PC-3 (cell line): ENCODE measurements at regions not wholly inside any gene's neighbourhood (a gene's known extent, or its start where the extent isn't known, plus 50 kb on each side); places are given as distances from the start of the nearest gene placed in this dataset.

Source experiments
- ATAC-seq: fragments of 200-7000 bp; cut with Tn5 transposase; 2 replicates; pipeline ENCODE4 v1.9.1; 2020; ENCODE audit warnings: mild to moderate bottlenecking, moderate library complexity
- BruUV-seq: library from RNA; stranded (reverse); fragments of 400-500 nt; replicated peaks from 2 replicates; lab custom pipeline; 2021; lab: Mats Ljungman, UMichigan
- CTCF ChIA-PET: fragments of 300-600 bp; sonication (Branson Sonifier 250); formaldehyde crosslinking; loops from one replicate; lab custom pipeline; 2022; ENCODE audit warnings: antibody characterized with exemption; lab: Charles Lee
- POLR2A ChIA-PET: fragments of 300-600 bp; sonication (Branson Sonifier 250); formaldehyde crosslinking; loops from one replicate; lab custom pipeline; 2022; ENCODE audit warnings: antibody characterized with exemption; ENCODE audit not compliant: unreplicated experiment; lab: Charles Lee
- DNase-seq: peaks from one replicate; pipeline ENCODE4 v3.0.0-alpha.2; 2015
- H2AFZ ChIP-seq: fragments of 300-600 bp; sonication (generic); 2 replicates; pipeline ENCODE4 v1.6.0; 2016; ENCODE audit warnings: antibody characterized with exemption, low read length
- H3F3A ChIP-seq: fragments of 300-600 bp; sonication (generic); one replicate; pipeline ENCODE4 v1.6.0; 2017; ENCODE audit warnings: antibody characterized with exemption, low read length, control low read depth, mild to moderate bottlenecking; ENCODE audit not compliant: unreplicated experiment
- H3K27ac ChIP-seq: fragments of 300-600 bp; sonication (generic); 2 replicates; pipeline ENCODE4 v1.5.1; 2016; ENCODE audit warnings: mild to moderate bottlenecking, low read length
- H3K27me3 ChIP-seq: fragments of 300-600 bp; sonication (generic); 2 replicates; pipeline ENCODE4 v1.6.1; 2016; ENCODE audit warnings: low read length, mixed read lengths
- H3K36me3 ChIP-seq: fragments of 300-600 bp; sonication (generic); 2 replicates; pipeline ENCODE4 v1.6.1; 2016; ENCODE audit warnings: low read depth, mixed run types, low read length, mixed read lengths
- H3K4me1 ChIP-seq: fragments of 300-600 bp; sonication (generic); 2 replicates; pipeline ENCODE4 v1.5.1; 2016; ENCODE audit warnings: low read length; ENCODE audit not compliant: insufficient read depth
- H3K4me2 ChIP-seq: fragments of 300-600 bp; sonication (generic); 2 replicates; pipeline ENCODE4 v1.6.0; 2016; ENCODE audit warnings: low read length
- H3K4me3 ChIP-seq: fragments of 300-600 bp; sonication (generic); 2 replicates; pipeline ENCODE4 v1.5.1; 2016; ENCODE audit warnings: mild to moderate bottlenecking, low read length, mixed read lengths
- H3K79me2 ChIP-seq: fragments of 300-600 bp; sonication (generic); 2 replicates; pipeline ENCODE4 v1.6.1; 2017; ENCODE audit warnings: low read length, mixed read lengths
- H3K9ac ChIP-seq: fragments of 300-600 bp; sonication (generic); 2 replicates; pipeline ENCODE4 v1.6.0; 2016; ENCODE audit warnings: mild to moderate bottlenecking, low read length
- H3K9me2 ChIP-seq: fragments of 300-600 bp; sonication (generic); replicated peaks from 2 replicates; pipeline ENCODE4 v1.6.1; 2016; ENCODE audit warnings: mixed run types, low read length, mixed read lengths
- H3K9me3 ChIP-seq: fragments of 300-600 bp; sonication (generic); 2 replicates; pipeline ENCODE4 v1.6.1; 2016; ENCODE audit warnings: low read length, mixed read lengths
- H4K20me1 ChIP-seq: fragments of 300-600 bp; sonication (generic); 2 replicates; pipeline ENCODE4 v1.6.1; 2016; ENCODE audit warnings: low read length, mixed read lengths
- EZH2 ChIP-seq: fragments of 300-600 bp; sonication (generic); IDR thresholded peaks from one replicate; pipeline ENCODE4 v1.6.1; 2017; ENCODE audit warnings: antibody characterized with exemption, mild to moderate bottlenecking, low read length; ENCODE audit not compliant: unreplicated experiment
- EZH2phosphoT487 ChIP-seq: fragments of 300-600 bp; sonication (generic); IDR thresholded peaks from 2 replicates; pipeline ENCODE4 v1.6.1; 2018; ENCODE audit warnings: mild to moderate bottlenecking, antibody characterized with exemption, low read length, borderline replicate concordance
- intact Hi-C: fragments of 100-400 bp; cut with micrococcal nuclease; formaldehyde crosslinking; loops from 2 replicates; pipeline ENCODE4 v1.9.0; 2023
- TF ChIP-seq, protein P1 (sequence below): fragments of 300-600 bp; sonication (generic); conservative IDR thresholded peaks from 2 replicates; pipeline ENCODE4 v1.5.1; 2017; ENCODE audit warnings: antibody characterized with exemption, low read depth, mild to moderate bottlenecking, low read length

GRCh38 chr4:94395562-94395961 lies 52.9 kb upstream of the HPGDS start:
- Histone ChIP-seq H3K27ac (no peak overlapping the region), H3K4me1 (no peaks in the 10 kb centered on the region), H3K27me3 (no peaks in the 10 kb centered on the region), H4K20me1 (no peaks in the 10 kb centered on the region), H3K4me3 (no peak overlapping the region), H3K36me3 (no peaks in the 10 kb centered on the region), H3K4me2 (no peak overlapping the region), H3K79me2 (no peaks in the 10 kb centered on the region), H2AFZ (no peak overlapping the region), H3K9ac (no peak overlapping the region), H3K9me2 (no peaks in the 10 kb centered on the region), H3F3A (no peaks in the 10 kb centered on the region), H3K9me3 (no peaks in the 10 kb centered on the region)
- ChIA-PET POLR2A (no interaction called here), CTCF (no interaction called here)
- DNase-seq = no peak
- BruUV-seq = no TSS peak
- no peak for ATAC-seq
- intact Hi-C loops = no loop called here
- TF ChIP-seq, protein P1, sequence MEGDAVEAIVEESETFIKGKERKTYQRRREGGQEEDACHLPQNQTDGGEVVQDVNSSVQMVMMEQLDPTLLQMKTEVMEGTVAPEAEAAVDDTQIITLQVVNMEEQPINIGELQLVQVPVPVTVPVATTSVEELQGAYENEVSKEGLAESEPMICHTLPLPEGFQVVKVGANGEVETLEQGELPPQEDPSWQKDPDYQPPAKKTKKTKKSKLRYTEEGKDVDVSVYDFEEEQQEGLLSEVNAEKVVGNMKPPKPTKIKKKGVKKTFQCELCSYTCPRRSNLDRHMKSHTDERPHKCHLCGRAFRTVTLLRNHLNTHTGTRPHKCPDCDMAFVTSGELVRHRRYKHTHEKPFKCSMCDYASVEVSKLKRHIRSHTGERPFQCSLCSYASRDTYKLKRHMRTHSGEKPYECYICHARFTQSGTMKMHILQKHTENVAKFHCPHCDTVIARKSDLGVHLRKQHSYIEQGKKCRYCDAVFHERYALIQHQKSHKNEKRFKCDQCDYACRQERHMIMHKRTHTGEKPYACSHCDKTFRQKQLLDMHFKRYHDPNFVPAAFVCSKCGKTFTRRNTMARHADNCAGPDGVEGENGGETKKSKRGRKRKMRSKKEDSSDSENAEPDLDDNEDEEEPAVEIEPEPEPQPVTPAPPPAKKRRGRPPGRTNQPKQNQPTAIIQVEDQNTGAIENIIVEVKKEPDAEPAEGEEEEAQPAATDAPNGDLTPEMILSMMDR = no peak
- no peak for TF ChIP-seq EZH2phosphoT487
- TF ChIP-seq EZH2 = no peak

DNA sequence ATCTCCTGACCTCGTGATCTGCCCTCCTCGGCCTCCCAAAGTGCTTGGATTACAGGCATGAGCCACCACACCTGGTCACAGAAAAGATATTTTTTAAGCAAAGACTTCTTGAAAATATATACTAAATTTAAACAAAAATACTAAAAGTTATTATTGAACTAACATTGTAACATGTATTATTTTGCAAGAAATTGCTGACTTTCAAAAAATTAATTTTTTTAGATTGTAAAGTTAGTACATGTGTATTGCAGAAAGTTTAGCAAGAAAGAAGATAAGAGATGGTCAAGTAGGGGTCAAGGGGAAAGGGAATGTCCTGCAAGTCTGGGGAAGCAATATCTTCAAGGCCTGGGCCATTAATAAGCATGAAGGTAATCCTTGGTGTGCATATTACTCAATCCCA lies 54.3 kb upstream of the HPGDS start:
- H3K9me2 ChIP-seq = no peaks in the 10 kb centered on the region
- intact Hi-C loops = no loop called here
- no peaks in the 10 kb centered on the region for H3K79me2 ChIP-seq
- H3F3A ChIP-seq = no peaks in the 10 kb centered on the region
- ChIA-PET CTCF (no interaction called here), POLR2A (no interaction called here)
- no peak overlapping the region for H3K9ac ChIP-seq
- BruUV-seq = no TSS peak
- H3K27ac ChIP-seq = no peak overlapping the region
- H3K4me1 ChIP-seq = no peaks in the 10 kb centered on the region
- ATAC-seq = no peak
- H3K9me3 ChIP-seq = no peaks in the 10 kb centered on the region
- no peaks in the 10 kb centered on the region for H3K36me3 ChIP-seq
- no peak for DNase-seq
- H2AFZ ChIP-seq = no peak overlapping the region
- TF ChIP-seq, protein P1 = no peak
- TF ChIP-seq EZH2phosphoT487 (no peak), EZH2 (no peak)
- no peaks in the 10 kb centered on the region for H3K27me3 ChIP-seq
- H3K4me2 ChIP-seq = no peak overlapping the region
- no peak overlapping the region for H3K4me3 ChIP-seq
- no peaks in the 10 kb centered on the region for H4K20me1 ChIP-seq

GRCh38 chr4:94397635-94398034 lies 54.1 kb upstream of the PDLIM5 start:
- no peaks in the 10 kb centered on the region for H3K36me3 ChIP-seq
- ChIA-PET POLR2A (no interaction called here), CTCF (no interaction called here)
- no peak for DNase-seq
- TF ChIP-seq EZH2phosphoT487 = no peak
- no peak for TF ChIP-seq EZH2
- TF ChIP-seq, protein P1 = no peak
- intact Hi-C loops = no loop called here
- H3K4me1 ChIP-seq = no peaks in the 10 kb centered on the region
- no peak overlapping the region for H3K4me3 ChIP-seq
- H3K9me2 ChIP-seq = no peaks in the 10 kb centered on the region
- no peak overlapping the region for H3K4me2 ChIP-seq
- no peaks in the 10 kb centered on the region for H3K79me2 ChIP-seq
- BruUV-seq = no TSS peak
- no peaks in the 10 kb centered on the region for H3K9me3 ChIP-seq
- no peak overlapping the region for H2AFZ ChIP-seq
- ATAC-seq = no peak
- no peak overlapping the region for H3K9ac ChIP-seq
- no peak overlapping the region for H3K27ac ChIP-seq
- no peaks in the 10 kb centered on the region for H3F3A ChIP-seq
- H4K20me1 ChIP-seq = no peaks in the 10 kb centered on the region
- no peaks in the 10 kb centered on the region for H3K27me3 ChIP-seq
